Activated CD8-positive, alpha-beta T cell treated with anti-CD3 and anti-CD28 coated beads, Interleukin-2, amount 10 ng/mL, durations not matched to agents 7 days and 5 days (primary cell): ENCODE measurements at regions not wholly inside any gene's neighbourhood (a gene's known extent, or its start where the extent isn't known, plus 50 kb on each side); places are given as distances from the start of the nearest gene placed in this dataset.
"Not testable (repeated sequence)": the region's sequence is repeated elsewhere in the genome, so short reads cannot be mapped to it uniquely, and the experiment has no call there.

Source experiments
- ATAC-seq: fragments of 150-1000 bp; cut with Tn5 transposase; one replicate; pipeline ENCODE4 v1.10.0; 2021; ENCODE audit warnings: moderate library complexity
- CTCF ChIA-PET: fragments of 350-600 bp; sonication (Branson Sonifier 250); formaldehyde crosslinking; loops from one replicate; lab custom pipeline; 2021; ENCODE audit warnings: antibody characterized with exemption; lab: Charles Lee
- POLR2A ChIA-PET: fragments of 350-600 bp; sonication (Branson Sonifier 250); formaldehyde crosslinking; loops from one replicate; lab custom pipeline; 2021; ENCODE audit warnings: antibody characterized with exemption; lab: Charles Lee
- DNase-seq: peaks from one replicate; pipeline ENCODE4 v3.0.0-alpha.2; 2020
- H3K27ac Mint-ChIP-seq: one replicate; pipeline ENCODE4 v1.8.0; 2021; ENCODE audit warnings: mild to moderate bottlenecking, mixed read lengths
- H3K27me3 Mint-ChIP-seq: one replicate; pipeline ENCODE4 v1.8.0; 2021; ENCODE audit warnings: low read depth, mixed read lengths
- H3K36me3 Mint-ChIP-seq: one replicate; pipeline ENCODE4 v1.8.0; 2021; ENCODE audit warnings: low read depth, mixed read lengths
- H3K4me1 Mint-ChIP-seq: one replicate; pipeline ENCODE4 v1.8.0; 2021; ENCODE audit warnings: low read depth, mixed read lengths
- H3K4me3 Mint-ChIP-seq: one replicate; pipeline ENCODE4 v1.8.0; 2021; ENCODE audit warnings: mild to moderate bottlenecking, mixed read lengths
- H3K9me3 Mint-ChIP-seq: one replicate; pipeline ENCODE4 v1.8.0; 2022; ENCODE audit warnings: mixed read lengths; ENCODE audit not compliant: insufficient read depth

GRCh38 chr9:32209164-32209563 is 175.3 kb upstream of the ACO1 start:
- H3K9me3 Mint-ChIP-seq, H3K4me3 Mint-ChIP-seq, CTCF ChIA-PET, H3K36me3 Mint-ChIP-seq, H3K27ac Mint-ChIP-seq, ATAC-seq, POLR2A ChIA-PET, DNase-seq, H3K27me3 Mint-ChIP-seq, H3K4me1 Mint-ChIP-seq: not testable (repeated sequence)

GRCh38 chr9:32218100-32218767 is 166.2 kb upstream of the ACO1 start:
- no peak overlapping the region for H3K4me3 Mint-ChIP-seq
- H3K9me3 Mint-ChIP-seq, result no peaks in the 10 kb centered on the region
- ChIA-PET POLR2A (no interaction called here), CTCF (no interaction called here)
- no peaks in the 10 kb centered on the region for H3K36me3 Mint-ChIP-seq
- no peak for ATAC-seq
- no peak for DNase-seq
- no peak overlapping the region for H3K27ac Mint-ChIP-seq
- no peaks in the 10 kb centered on the region for H3K4me1 Mint-ChIP-seq
- H3K27me3 Mint-ChIP-seq, result no peaks in the 10 kb centered on the region

GRCh38 chr9:32220750-32221149 is 163.7 kb upstream of the ACO1 start:
- H3K4me1 Mint-ChIP-seq, result no peaks in the 10 kb centered on the region
- ATAC-seq, result no peak
- CTCF ChIA-PET, result no interaction called here
- H3K9me3 Mint-ChIP-seq, result no peaks in the 10 kb centered on the region
- no peaks in the 10 kb centered on the region for H3K36me3 Mint-ChIP-seq
- no peaks in the 10 kb centered on the region for H3K27me3 Mint-ChIP-seq
- no peak overlapping the region for H3K4me3 Mint-ChIP-seq
- DNase-seq, result no peak
- no peak overlapping the region for H3K27ac Mint-ChIP-seq
- POLR2A ChIA-PET, result no interaction called here

GRCh38 chr9:32234451-32234850 is 150.0 kb upstream of the ACO1 start:
- no peak for DNase-seq
- no peak overlapping the region for H3K27ac Mint-ChIP-seq
- ATAC-seq, result no peak
- no peaks in the 10 kb centered on the region for H3K4me1 Mint-ChIP-seq
- CTCF ChIA-PET, result no interaction called here
- POLR2A ChIA-PET, result no interaction called here
- no peaks in the 10 kb centered on the region for H3K36me3 Mint-ChIP-seq
- H3K4me3 Mint-ChIP-seq, result no peak overlapping the region
- no peaks in the 10 kb centered on the region for H3K27me3 Mint-ChIP-seq
- H3K9me3 Mint-ChIP-seq, result no peaks in the 10 kb centered on the region

GRCh38 chr9:32247168-32247567 is 137.3 kb upstream of the ACO1 start:
- POLR2A ChIA-PET, result no interaction called here
- no peaks in the 10 kb centered on the region for H3K36me3 Mint-ChIP-seq
- DNase-seq (no peak), ATAC-seq (no peak)
- H3K4me1 Mint-ChIP-seq, result no peaks in the 10 kb centered on the region
- CTCF ChIA-PET, result no interaction called here
- no peak overlapping the region for H3K27ac Mint-ChIP-seq
- H3K27me3 Mint-ChIP-seq, result no peaks in the 10 kb centered on the region
- H3K4me3 Mint-ChIP-seq, result no peak overlapping the region
- H3K9me3 Mint-ChIP-seq, result no peaks in the 10 kb centered on the region

- ChIA-PET CTCF (no interaction called here), POLR2A (no interaction called here)
- H3K4me1 Mint-ChIP-seq, result no peaks in the 10 kb centered on the region
- no peak overlapping the region for H3K27ac Mint-ChIP-seq
- no peaks in the 10 kb centered on the region for H3K9me3 Mint-ChIP-seq
- H3K36me3 Mint-ChIP-seq, result no peaks in the 10 kb centered on the region
- ATAC-seq, result no peak
- DNase-seq, result no peak
- H3K4me3 Mint-ChIP-seq, result no peak overlapping the region
- no peaks in the 10 kb centered on the region for H3K27me3 Mint-ChIP-seq
Observed at GRCh38 chr9:32248189-32248712, 136.2 kb upstream of the ACO1 start.

GRCh38 chr9:32251539-32251938 is 132.9 kb upstream of the ACO1 start:
- H3K4me3 Mint-ChIP-seq, result no peak overlapping the region
- H3K27me3 Mint-ChIP-seq, result no peaks in the 10 kb centered on the region
- H3K36me3 Mint-ChIP-seq, result no peaks in the 10 kb centered on the region
- DNase-seq (peak; percentile 46), ATAC-seq (no peak)
- no peak overlapping the region for H3K27ac Mint-ChIP-seq
- H3K4me1 Mint-ChIP-seq, result no peaks in the 10 kb centered on the region
- CTCF ChIA-PET, result interaction anchor here (2.0 to 2.2 kb wide), 2 partner anchors 11 to 14 kb away, joined by 6 to 10 read pairs; no protein-coding TSS in a partner anchor
- POLR2A ChIA-PET, result no interaction called here
- H3K9me3 Mint-ChIP-seq, result no peaks in the 10 kb centered on the region

GRCh38 chr9:32253731-32254130 is 130.7 kb upstream of the ACO1 start:
- Mint-ChIP-seq H3K9me3 (no peaks in the 10 kb centered on the region), H3K27me3 (no peaks in the 10 kb centered on the region), H3K4me1 (no peaks in the 10 kb centered on the region), H3K27ac (no peak overlapping the region), H3K4me3 (no peak overlapping the region), H3K36me3 (no peaks in the 10 kb centered on the region)
- CTCF ChIA-PET, result no interaction called here
- POLR2A ChIA-PET, result no interaction called here
- no peak for DNase-seq
- ATAC-seq, result no peak

GRCh38 chr9:32255026-32255425 is 129.4 kb upstream of the ACO1 start:
- Mint-ChIP-seq H3K27me3 (no peaks in the 10 kb centered on the region), H3K27ac (no peak overlapping the region), H3K4me3 (no peak overlapping the region), H3K36me3 (no peaks in the 10 kb centered on the region), H3K9me3 (no peaks in the 10 kb centered on the region), H3K4me1 (no peaks in the 10 kb centered on the region)
- ChIA-PET CTCF (no interaction called here), POLR2A (no interaction called here)
- no peak for DNase-seq
- ATAC-seq, result no peak

- H3K4me3 Mint-ChIP-seq, result no peak overlapping the region
- no peaks in the 10 kb centered on the region for H3K27me3 Mint-ChIP-seq
- POLR2A ChIA-PET, result no interaction called here
- CTCF ChIA-PET, result no interaction called here
- H3K36me3 Mint-ChIP-seq, result no peaks in the 10 kb centered on the region
- DNase-seq, result no peak
- H3K4me1 Mint-ChIP-seq, result no peaks in the 10 kb centered on the region
- ATAC-seq, result no peak
- H3K9me3 Mint-ChIP-seq, result no peaks in the 10 kb centered on the region
- H3K27ac Mint-ChIP-seq, result no peak overlapping the region
Observed at GRCh38 chr9:32258482-32258881, 126.0 kb upstream of the ACO1 start.

GRCh38 chr9:32260151-32260862 is 124.1 kb upstream of the ACO1 start:
- Mint-ChIP-seq H3K9me3 (no peaks in the 10 kb centered on the region), H3K4me1 (no peaks in the 10 kb centered on the region), H3K36me3 (no peaks in the 10 kb centered on the region), H3K4me3 (no peak overlapping the region), H3K27me3 (no peaks in the 10 kb centered on the region), H3K27ac (no peak overlapping the region)
- ChIA-PET CTCF (no interaction called here), POLR2A (no interaction called here)
- ATAC-seq (no peak), DNase-seq (no peak)

- H3K36me3 Mint-ChIP-seq, result no peaks in the 10 kb centered on the region
- CTCF ChIA-PET, result no interaction called here
- POLR2A ChIA-PET, result no interaction called here
- H3K9me3 Mint-ChIP-seq, result no peaks in the 10 kb centered on the region
- ATAC-seq, result no peak
- H3K4me1 Mint-ChIP-seq, result no peaks in the 10 kb centered on the region
- no peaks in the 10 kb centered on the region for H3K27me3 Mint-ChIP-seq
- H3K27ac Mint-ChIP-seq, result no peak overlapping the region
- no peak overlapping the region for H3K4me3 Mint-ChIP-seq
- DNase-seq, result no peak
Observed at GRCh38 chr9:32264170-32264864, 120.1 kb upstream of the ACO1 start.
